H7 (cell line): ENCODE measurements at regions not wholly inside any gene's neighbourhood (a gene's known extent, or its start where the extent isn't known, plus 50 kb on each side); places are given as distances from the start of the nearest gene placed in this dataset.
"Not testable (repeated sequence)": the region's sequence is repeated elsewhere in the genome, so short reads cannot be mapped to it uniquely, and the experiment has no call there.

ENCODE experiments used
- DNase-seq: peaks from one replicate; pipeline ENCODE4 v3.0.0; 2012
- H3K27me3 ChIP-seq: 2 replicates; pipeline ENCODE4 v1.6.0; 2011; ENCODE audit warnings: mild to moderate bottlenecking, low read length; ENCODE audit not compliant: control insufficient read depth, insufficient read depth
- H3K36me3 ChIP-seq: replicated peaks from 2 replicates; pipeline ENCODE4 v1.5.1; 2011; ENCODE audit warnings: low read length; ENCODE audit not compliant: control insufficient read depth, insufficient read depth
- H3K4me3 ChIP-seq: 2 replicates; pipeline ENCODE4 v1.5.1; 2011; ENCODE audit warnings: low read depth, mild to moderate bottlenecking, control low read depth, low read length, moderate library complexity; ENCODE audit not compliant: insufficient read depth

- Histone ChIP-seq H3K27me3 (no peaks in the 10 kb centered on the region), H3K36me3 (no peaks in the 10 kb centered on the region), H3K4me3 (no peak overlapping the region)
- no peak for DNase-seq
Measured at GRCh38 chr5:56305001-56305950, 72.1 kb upstream of the ANKRD55 start.

DNA sequence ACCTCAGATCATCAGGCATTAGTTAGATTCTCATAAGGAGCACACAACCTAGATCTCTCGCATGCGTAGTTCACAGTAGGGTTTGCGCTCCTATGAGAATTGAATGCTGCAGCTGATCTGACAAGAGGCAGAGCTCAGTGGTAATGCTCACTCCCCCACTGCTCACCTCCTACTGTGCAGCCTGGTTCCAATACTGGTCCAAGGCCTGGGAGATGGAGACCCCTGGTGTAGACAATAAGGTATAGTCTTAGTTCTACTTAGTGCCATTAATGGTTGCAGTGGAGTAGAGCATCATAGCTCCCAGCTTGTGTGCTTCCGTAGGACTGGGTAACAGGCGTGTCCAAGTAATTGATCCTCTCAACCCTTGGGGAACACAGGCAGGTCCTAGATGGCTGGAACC is 70.4 kb upstream of the ANKRD55 start:
- no peaks in the 10 kb centered on the region for H3K36me3 ChIP-seq
- DNase-seq: no peak
- no peak overlapping the region for H3K4me3 ChIP-seq
- no peaks in the 10 kb centered on the region for H3K27me3 ChIP-seq

- H3K27me3 ChIP-seq: no peaks in the 10 kb centered on the region
- DNase-seq: no peak
- H3K4me3 ChIP-seq: no peak overlapping the region
- H3K36me3 ChIP-seq: no peaks in the 10 kb centered on the region
Measured at GRCh38 chr5:56302027-56302426, 68.9 kb upstream of the ANKRD55 start.

DNA sequence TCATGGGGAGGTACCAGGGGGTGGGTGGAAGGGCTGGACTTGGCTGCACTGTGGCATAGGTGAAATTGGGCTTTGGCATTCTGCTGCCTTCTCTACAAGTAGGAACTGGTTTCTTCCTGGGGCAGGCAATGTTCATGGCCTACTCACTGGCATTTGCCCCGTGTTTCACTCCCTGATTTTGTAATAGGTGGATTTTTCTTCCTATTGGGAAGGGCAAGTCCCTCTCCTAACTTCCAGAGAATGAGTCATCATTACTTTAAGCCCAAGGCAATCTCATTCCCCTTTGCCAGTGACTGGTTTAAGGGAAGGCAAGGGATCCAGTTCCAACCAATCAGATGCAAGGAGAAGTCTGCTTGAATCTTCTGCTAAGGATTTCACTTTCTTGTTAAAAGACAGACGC is 67.9 kb upstream of the ANKRD55 start:
- no peak for DNase-seq
- Histone ChIP-seq H3K27me3 (no peaks in the 10 kb centered on the region), H3K4me3 (no peak overlapping the region), H3K36me3 (no peaks in the 10 kb centered on the region)

GRCh38 chr5:56299212-56299611 is 66.1 kb upstream of the ANKRD55 start:
- Histone ChIP-seq H3K36me3 (no peaks in the 10 kb centered on the region), H3K27me3 (no peaks in the 10 kb centered on the region), H3K4me3 (no peak overlapping the region)
- no peak for DNase-seq

DNA sequence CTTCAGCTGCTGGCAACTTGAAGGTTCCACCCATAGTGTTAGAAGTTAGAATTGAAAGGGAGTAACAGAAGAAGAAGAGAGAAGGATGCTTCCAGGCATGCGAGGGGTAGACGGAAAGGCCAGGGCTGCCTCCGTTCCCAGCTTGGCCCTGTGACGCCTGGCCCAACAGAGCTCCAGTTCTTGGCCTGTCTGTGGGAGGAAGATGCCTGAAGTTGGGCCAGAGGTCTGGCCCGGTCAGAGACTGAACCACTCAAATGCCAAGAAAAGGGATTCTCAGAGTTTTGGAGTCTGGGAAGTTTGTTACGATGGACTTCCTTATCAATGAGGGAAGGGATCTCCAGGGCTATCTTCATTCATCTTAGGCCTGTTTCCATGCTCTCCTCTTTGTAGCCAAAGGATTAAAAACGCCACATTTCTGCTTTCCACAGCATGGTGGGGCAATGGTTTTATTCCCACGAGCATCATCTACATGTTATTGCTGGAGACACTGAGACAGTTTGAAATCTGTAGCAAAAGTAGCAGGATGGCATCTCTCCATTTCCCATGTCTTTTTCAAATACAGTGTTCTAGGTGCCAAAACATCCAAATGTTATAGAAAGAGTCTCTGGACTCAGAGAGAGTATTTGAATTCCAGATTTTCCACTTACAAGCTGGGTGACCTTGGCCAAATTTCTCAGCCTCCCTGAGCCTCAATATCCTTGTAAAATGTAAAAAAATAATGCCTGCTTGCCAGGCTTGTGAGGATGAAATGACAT is 65.4 kb upstream of the ANKRD55 start:
- Histone ChIP-seq H3K27me3 (no peaks in the 10 kb centered on the region), H3K36me3 (no peaks in the 10 kb centered on the region), H3K4me3 (no peak overlapping the region)
- no peak for DNase-seq

- DNase-seq: no peak
- Histone ChIP-seq H3K27me3 (no peaks in the 10 kb centered on the region), H3K36me3 (no peaks in the 10 kb centered on the region), H3K4me3 (no peak overlapping the region)
Measured at GRCh38 chr5:56297851-56298250, 64.7 kb upstream of the ANKRD55 start.

DNA sequence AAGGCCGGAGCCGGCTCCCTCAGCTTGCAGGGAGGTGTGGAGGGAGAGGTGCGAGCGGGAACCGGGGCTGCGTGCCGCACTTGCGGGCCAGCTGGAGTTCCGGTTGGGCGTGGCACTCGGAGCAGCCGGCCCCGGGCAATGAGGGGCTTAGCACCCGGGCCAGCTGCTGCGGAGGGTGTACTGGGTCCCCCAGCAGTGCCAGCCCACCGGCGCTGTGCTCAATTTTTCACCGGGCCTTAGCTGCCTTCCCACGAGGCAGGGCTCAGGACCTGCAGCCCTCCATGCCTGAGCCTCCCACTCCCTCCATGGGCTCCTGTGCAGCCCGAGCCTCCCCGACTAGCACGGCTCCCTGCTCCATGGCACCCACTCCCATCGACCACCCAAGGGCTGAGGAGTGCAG is 62.2 kb upstream of the ANKRD55 start:
- not testable (repeated sequence) for H3K4me3 ChIP-seq, DNase-seq, H3K36me3 ChIP-seq, H3K27me3 ChIP-seq

- no peak overlapping the region for H3K4me3 ChIP-seq
- no peaks in the 10 kb centered on the region for H3K36me3 ChIP-seq
- no peaks in the 10 kb centered on the region; the same call in 1 of the 2 replicates for H3K27me3 ChIP-seq
- no peak for DNase-seq
Measured at GRCh38 chr5:56294354-56294753, 61.2 kb upstream of the ANKRD55 start.

GRCh38 chr5:56292874-56293273 is 59.7 kb upstream of the ANKRD55 start:
- H3K4me3 ChIP-seq, DNase-seq, H3K36me3 ChIP-seq, H3K27me3 ChIP-seq: not testable (repeated sequence)

DNA sequence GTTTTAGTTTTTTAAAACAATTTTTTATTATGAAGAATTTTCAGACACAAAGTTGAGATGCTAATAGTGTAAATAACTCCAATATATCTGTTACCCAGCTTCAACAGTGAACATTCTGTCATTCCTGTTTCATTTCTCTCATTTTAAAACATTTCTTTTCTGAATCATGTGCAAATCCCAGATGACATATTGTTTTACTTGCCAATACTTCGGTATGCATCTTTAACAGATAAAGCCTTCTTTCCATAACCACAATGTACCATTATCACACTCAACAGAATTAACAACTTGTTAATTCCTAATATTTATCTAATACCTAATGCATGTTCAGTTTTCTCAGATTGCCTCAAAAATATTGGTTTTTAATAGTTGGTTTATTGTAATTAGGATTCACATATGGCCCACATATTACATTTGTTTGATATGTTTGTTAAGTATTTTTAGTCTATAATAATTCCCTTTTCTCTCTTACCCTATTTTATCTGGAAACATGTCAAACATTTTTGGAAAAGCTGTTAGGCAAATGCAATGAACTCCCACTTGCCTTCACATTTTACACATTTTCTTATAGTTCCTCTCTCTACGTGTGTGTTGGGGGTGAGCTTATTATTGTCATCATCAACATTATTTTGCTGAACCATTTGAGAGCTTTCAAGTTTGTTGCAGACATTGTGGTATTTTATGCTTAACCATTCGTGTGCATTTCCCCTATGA is 58.7 kb upstream of the ANKRD55 start:
- no peak for DNase-seq
- Histone ChIP-seq H3K36me3 (no peaks in the 10 kb centered on the region), H3K27me3 (no peaks in the 10 kb centered on the region; the same call in 1 of the 2 replicates), H3K4me3 (no peak overlapping the region)

GRCh38 chr5:56291079-56291643 is 58.0 kb upstream of the ANKRD55 start:
- DNase-seq: no peak
- Histone ChIP-seq H3K4me3 (no peak overlapping the region), H3K27me3 (no peaks in the 10 kb centered on the region; the same call in 1 of the 2 replicates), H3K36me3 (no peaks in the 10 kb centered on the region)

- Histone ChIP-seq H3K4me3 (no peak overlapping the region), H3K27me3 (no peaks in the 10 kb centered on the region; the same call in 1 of the 2 replicates), H3K36me3 (no peaks in the 10 kb centered on the region)
- no peak for DNase-seq
Measured at GRCh38 chr5:56290378-56291078, 57.4 kb upstream of the ANKRD55 start.

DNA sequence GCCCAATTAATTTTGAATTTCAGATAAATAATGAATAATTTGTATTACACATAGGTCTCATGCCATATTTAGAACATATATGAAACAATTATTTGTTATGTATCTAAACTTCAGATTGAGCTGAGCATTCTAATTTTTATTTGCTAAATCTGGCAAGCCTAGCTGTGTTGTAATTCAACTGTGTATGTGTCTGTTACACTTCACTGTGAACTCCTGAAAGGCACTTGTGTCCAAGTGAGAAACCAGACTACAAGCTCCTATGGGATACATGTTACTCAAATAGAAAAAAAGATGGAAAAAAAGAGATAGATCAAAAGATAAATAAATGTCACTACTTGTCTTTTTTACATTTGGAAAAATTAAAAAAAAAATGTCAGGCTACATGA is 56.5 kb upstream of the ANKRD55 start:
- H3K36me3 ChIP-seq: no peaks in the 10 kb centered on the region
- H3K4me3 ChIP-seq: no peak overlapping the region
- H3K27me3 ChIP-seq: no peaks in the 10 kb centered on the region; the same call in 1 of the 2 replicates
- no peak for DNase-seq
